ENCODE measurements at regions not wholly inside any gene's neighbourhood (a gene's known extent, or its start where the extent isn't known, plus 50 kb on each side); places are given as distances from the start of the nearest gene placed in this dataset.
A peak's percentile ranks its signal among the peaks of the same experiment; 100 is the strongest.
"Not testable (repeated sequence)": the region's sequence is repeated elsewhere in the genome, so short reads cannot be mapped to it uniquely, and the experiment has no call there.

DNA sequence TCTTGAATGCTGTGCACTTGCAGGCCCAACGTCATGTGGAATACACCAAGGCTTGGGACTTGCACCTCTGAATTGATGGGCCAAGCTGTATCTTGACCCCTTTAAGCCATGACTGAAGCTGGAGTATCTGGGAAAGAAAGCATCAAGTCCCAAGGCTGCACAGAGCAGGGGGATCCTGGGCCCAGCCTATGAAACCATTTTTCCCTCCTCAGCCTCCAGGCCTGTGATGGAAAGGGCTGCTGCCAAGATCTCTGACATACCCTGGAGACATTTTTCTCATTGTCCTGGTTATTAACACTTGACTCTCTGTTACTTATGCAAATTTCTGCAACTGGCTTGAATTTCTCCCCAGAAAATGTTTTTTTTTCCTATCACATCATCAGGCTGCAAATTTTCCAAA, 174.0 kb upstream of the SNX2 start:
- no peak for DNase-seq (ENCODE audit: low read depth)

GRCh38 chr5:122602700-122603099, 172.2 kb upstream of the SNX2 start:
- DNase-seq (ENCODE audit: low read depth), result peak; percentile 6

DNA sequence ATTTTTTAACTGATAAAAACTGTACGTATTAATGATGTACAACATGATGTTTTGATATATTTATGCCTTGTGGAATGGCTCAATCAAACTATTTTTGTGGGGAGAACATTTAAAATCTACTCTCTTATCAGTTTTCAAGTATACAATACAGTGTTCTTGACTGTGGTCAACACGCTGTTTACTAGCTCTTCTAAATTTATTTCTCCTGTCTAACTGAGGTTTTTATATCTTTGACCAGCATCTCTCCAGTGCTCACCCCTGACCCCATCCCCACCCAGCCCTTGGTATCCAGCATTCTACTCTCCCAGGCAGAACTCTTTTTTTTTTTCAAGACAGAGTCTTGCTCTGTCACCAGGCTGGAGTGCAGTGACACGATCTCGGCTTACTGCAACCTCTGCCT, 169.6 kb upstream of the SNX2 start:
- no peak for DNase-seq (ENCODE audit: low read depth)

DNA sequence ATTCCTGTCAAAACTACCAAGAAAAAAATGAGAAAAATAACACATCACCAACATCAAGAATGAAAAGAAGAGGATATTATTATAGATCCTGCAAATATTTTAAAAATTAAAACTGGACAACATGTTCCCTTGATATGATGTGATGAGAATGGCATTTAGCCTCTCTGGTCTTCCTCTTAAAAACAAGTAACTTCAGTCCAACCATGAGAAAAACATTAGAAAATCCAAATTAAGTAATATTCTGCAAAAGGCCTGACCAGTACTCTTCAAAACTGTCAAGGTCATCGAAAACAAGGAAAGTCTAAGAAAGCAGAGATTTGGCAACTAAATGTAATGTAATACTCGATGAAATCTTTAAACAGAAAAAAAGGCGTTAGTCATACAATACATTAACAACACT, 167.1 kb upstream of the SNX2 start:
- DNase-seq (ENCODE audit: low read depth), result peak; percentile 6

- no peak for DNase-seq (ENCODE audit: low read depth)
Observed at GRCh38 chr5:122608222-122608621, 166.7 kb upstream of the SNX2 start.

DNA sequence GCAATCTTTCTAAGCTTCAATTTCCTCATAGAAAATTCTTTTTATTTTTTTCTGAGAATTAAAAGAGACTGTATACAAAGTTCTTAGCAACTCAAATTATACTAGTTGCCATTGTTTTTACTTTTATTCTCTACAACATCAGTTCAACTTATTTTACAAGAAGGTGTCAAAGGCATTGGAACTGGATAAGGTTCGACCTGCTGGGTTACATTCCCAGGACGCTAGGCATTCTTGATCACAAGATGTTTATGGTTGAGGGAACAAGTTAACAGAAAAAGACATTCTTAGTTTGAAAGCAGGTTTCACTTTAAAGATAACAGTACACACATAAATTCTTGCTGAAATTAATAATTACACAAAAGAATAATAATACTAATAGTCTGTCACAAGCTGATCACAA, 163.5 kb upstream of the SNX2 start:
- DNase-seq (ENCODE audit: low read depth), result no peak

- no peak for DNase-seq (ENCODE audit: low read depth)
Observed at GRCh38 chr5:122612901-122613300, 162.0 kb upstream of the SNX2 start.

GRCh38 chr5:122615146-122615545, 159.7 kb upstream of the SNX2 start:
- DNase-seq (ENCODE audit: low read depth), result no peak

- DNase-seq (ENCODE audit: low read depth), result no peak
Observed at GRCh38 chr5:122615832-122616231, 159.0 kb upstream of the SNX2 start.

GRCh38 chr5:122618046-122618445, 156.8 kb upstream of the SNX2 start:
- DNase-seq (ENCODE audit: low read depth), result not testable (repeated sequence)

GRCh38 chr5:122620768-122621167, 154.1 kb upstream of the SNX2 start:
- not testable (repeated sequence) for DNase-seq (ENCODE audit: low read depth)

DNA sequence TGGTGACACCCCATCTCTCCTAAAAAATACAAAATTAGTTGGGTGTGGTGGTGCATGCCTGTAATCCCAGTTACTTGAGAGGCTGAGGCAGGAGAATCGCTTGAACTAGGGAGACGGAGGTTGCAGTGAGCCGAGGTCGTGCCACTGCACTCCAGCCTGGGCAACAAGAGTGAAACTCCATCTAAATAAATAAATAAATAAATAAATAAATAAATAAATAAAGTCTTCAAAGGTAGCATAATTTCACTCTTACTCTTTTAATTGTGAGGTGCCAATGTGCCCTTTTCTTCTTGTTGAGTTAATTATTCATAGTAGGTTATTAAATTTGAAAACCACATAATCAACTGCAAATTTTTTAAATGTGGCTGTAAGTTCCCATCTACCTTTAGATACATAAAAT, 146.2 kb upstream of the SNX2 start:
- not testable (repeated sequence) for DNase-seq (ENCODE audit: low read depth)

DNA sequence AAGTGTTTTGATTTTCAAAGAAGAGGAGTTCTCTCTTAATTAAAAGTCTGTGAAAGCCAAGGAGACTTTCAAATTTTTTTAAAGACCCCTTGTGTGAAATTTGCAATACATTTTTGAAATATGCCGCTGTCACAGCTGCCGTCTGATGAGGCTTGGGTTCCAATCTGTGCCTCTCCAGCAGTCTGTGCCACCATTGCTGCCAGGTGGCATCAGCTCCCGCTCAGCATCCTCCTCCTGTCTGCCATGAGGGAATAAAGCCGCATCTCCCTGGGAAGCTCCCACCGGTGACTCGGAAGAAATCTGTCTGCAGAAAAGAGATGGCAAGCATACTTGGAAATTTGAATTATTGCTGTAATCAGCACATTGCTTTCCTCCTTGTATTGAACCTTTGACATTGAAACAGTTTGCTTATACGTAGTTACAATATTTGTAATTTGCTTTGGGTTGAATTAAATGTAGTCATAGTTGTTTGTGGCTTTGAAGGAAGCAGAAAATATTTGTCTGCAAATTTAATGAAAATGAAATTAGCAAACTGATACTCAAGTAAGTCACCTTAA, 145.7 kb upstream of the SNX2 start:
- no peak for DNase-seq (ENCODE audit: low read depth)

DNA sequence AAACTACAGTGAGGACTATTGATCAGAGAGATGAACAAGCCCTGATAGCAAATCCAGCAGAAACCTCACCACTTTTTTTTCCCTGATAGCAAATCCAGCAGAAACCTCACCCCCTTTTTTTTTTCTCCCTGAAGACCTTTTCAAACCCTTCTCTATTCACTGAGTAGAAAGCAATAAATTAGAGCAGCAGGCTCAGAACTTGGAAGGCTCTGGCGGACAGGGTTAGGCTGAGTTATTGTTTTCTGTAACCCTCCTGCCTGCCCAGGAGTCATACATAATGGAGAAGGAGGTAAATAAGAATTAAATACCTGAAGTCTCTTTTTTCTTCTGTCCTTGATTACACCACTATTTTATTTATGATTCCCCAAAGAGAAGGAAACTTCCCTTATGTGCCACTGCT, 136.3 kb upstream of the SNX2 start:
- DNase-seq (ENCODE audit: low read depth), result no peak

- DNase-seq (ENCODE audit: low read depth), result no peak
Observed at GRCh38 chr5:122639033-122639432, 135.8 kb upstream of the SNX2 start.

DNA sequence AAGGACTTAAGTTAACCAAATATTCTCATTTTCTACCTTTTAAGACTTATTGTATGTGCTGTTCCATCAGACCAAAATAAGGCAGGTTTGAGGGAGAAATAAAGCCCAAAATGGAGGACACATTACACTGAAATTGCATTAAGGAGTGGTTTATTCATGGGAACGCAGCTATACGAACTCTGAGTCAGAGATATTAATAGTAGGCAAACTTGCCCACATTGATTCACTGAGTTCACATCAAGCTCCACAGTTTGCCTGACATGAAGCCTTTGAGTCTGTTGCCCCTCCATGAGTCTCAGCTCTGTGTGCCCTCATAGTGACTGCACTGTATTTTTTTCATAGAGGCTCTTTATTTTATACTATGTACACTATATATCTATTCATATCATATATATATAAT, 135.0 kb upstream of the SNX2 start:
- DNase-seq (ENCODE audit: low read depth), result no peak

DNA sequence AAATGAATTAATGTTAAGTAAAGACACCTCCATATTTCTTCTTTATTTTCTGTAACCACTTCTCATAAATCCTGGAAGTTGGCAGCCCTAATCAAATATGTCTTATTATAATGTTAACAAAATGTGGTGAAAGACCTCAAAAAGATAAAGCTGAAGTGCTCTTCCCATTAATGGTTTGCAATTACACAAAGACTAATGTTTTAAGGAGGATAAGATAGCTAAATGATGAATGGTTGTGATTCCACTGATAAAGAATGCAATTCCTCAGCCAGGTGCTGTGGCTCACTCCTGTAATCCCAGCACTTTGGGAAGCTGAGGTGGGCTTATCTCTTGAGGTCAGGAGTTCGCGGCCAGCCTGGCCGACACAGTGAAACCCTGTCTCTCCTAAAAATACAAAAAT, 125.8 kb upstream of the SNX2 start:
- DNase-seq (ENCODE audit: low read depth), result no peak

DNA sequence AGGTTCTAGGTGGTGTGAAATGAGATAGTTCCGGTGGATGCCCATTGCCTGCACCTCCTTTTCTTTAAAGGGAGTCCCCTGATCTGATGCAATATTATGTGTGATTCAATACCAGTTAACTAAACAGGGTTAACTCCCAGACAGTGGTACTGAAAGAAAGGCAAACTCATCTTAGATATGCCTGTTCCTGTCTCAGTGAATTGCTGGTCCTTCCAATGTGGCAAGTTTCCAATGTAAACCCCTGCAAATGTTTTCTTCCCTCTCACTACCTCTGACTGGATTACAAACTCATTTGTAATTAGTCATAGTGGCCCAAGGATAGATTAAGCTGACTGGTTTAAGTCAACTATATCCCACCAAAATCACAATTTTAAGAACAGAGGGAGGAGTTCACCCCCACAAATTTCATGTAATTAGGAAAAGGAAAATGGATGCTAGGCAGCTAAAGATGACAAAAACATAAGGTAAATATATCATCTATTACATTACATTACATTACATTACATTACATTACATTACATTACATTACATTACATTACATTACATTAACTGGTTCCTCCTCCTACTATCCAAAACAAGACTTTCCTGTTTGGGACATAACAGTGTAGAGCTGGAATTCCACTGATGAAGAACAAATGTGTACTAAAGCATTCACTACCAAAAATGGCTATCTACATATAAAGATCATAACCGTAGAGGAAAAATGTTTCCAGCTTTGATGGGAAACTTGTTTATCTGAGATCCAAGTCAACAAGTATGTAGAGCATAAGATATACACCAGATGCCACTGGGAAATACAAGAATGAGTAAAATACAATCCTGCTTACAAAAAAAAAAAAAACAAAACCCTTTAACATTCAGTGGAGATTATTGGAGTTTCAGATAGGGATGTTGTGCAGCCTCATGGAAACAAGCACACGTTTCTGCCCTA, 121.5 kb upstream of the SNX2 start:
- no peak for DNase-seq (ENCODE audit: low read depth)

DNA sequence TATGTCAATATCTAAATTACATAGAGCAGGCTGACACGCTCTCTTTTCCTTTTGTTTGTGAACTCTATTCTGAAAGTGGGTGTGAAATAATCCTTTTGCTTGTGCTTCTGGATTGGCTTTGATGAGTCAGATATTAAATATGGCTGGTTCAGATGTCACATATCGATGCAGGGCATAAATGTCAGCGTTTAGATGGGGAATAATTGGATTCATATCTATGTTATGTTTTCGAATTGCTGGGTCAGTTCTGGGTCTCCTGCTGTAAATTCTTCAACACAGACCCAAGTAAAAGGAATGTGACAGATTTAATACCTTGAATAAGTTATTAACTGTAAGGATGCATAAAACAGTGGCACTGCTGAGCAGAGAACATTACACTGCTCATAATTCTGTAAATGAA, 118.7 kb upstream of the SNX2 start:
- DNase-seq (ENCODE audit: low read depth), result no peak

DNA sequence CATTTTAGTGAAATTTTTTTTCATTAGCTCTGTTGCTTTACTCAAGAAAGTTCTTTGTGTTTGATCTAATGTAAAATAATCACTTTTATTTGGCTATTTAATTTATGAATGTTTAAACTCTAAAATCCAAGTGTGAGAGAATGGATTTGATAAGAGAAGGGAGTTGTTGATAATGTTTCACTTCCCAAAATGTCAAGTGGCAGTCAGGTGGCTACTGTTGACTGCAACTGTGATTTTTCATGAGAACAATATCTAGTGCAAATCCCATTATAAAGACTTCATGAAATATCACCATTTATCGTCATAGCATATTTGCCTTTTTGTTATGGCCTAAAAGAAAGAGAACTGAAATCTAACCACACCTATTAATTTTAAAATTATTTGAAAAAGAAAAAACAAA, 118.3 kb upstream of the SNX2 start:
- no peak for DNase-seq (ENCODE audit: low read depth)

- DNase-seq (ENCODE audit: low read depth), result peak; percentile 51
Observed at GRCh38 chr5:122661496-122662180, 113.2 kb upstream of the SNX2 start.

DNA sequence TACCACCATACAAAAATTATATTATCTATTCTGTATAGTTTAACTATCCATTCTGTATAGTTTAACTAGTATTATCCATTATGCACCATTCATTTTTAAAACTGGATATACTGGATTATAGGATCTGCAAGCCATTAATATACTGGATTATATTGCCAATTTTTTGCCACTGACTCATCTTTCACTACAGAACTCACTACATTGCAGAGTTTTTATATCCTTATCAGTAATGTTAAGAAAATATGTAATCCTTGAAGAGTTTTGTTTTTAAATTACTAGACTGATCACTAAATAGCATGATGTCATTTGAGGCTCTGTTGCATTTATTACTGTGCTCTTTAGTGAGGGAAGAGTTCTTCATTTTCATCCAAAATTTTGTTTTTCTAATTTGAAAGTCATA, 109.8 kb upstream of the SNX2 start:
- DNase-seq (ENCODE audit: low read depth), result no peak

GRCh38 chr5:122668552-122668951, 106.3 kb upstream of the SNX2 start:
- no peak for DNase-seq (ENCODE audit: low read depth)

All from fibroblast of gingiva (primary cell).